ENCODE measurements at regions not wholly inside any gene's neighbourhood (a gene's known extent, or its start where the extent isn't known, plus 50 kb on each side); places are given as distances from the start of the nearest gene placed in this dataset.

DNA sequence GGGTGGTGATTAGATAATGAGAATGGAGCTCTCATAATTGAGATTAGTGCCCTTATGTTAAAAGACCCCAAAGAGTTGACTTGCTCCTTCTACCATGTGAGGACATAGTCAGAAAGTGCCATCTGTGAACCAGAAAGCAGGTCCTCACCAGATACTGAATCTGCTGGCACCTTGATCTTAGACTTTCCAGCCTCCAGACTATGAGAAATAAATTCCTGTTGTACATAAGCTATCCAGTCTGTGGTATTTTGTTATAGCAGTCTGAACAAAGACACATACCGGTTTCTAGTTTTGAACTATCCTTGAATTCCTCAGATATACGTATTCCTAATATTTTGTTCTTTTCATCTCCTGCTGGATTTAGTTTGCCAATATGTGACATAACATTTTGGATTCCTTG lies 228.1 kb downstream of the FZD1 start:
- DNase-seq (ENCODE audit: low spot score): no peak
- Histone ChIP-seq H4K20me1 (ENCODE audit: insufficient read depth, low read length) (no peaks in the 10 kb centered on the region), H3K9me3 (ENCODE audit: low read length) (no peaks in the 10 kb centered on the region), H3K9ac (ENCODE audit: insufficient read depth, low read depth, low read length) (no peak overlapping the region), H3K36me3 (replicated peaks in 1 of 2; ENCODE audit: control insufficient read depth in 1 of 2, insufficient read depth in 2 of 2, low read length in 2 of 2) (no peaks in the 10 kb centered on the region), H3K4me2 (ENCODE audit: low read depth, low read length) (no peak overlapping the region), H3K27ac (ENCODE audit: extremely low read length, insufficient read depth, low read length) (no peak overlapping the region), H2AFZ (ENCODE audit: low read length) (no peak overlapping the region), H3K27me3 (ENCODE audit: control insufficient read depth in 1 of 2, insufficient read depth in 2 of 2, low read length in 2 of 2) (no peaks in the 10 kb centered on the region), H3K79me2 (ENCODE audit: insufficient read depth, low read length) (no peaks in the 10 kb centered on the region), H3K4me3 (replicated peaks in 1 of 3; ENCODE audit: insufficient read depth in 1 of 3, low read depth in 2 of 3, low read length in 3 of 3) (no peak overlapping the region), H3K4me1 (ENCODE audit: insufficient read depth, low read length) (no peaks in the 10 kb centered on the region)
- ATAC-seq: no peak
- POLR2A ChIA-PET: no interaction called here
- WGBS (ENCODE audit: low lambda C conversion rate): 24% methylated on average over 2 of the region's 2 CpGs
- in situ Hi-C loops (cut with HindIII; ENCODE audit: extremely low pct_ligation_motif_present, low pct_unique_long_range_greater_than_20kb) (no loop called here), intact Hi-C loops (cut with micrococcal nuclease; ENCODE audit: unreplicated experiment) (no loop called here)
- BruUV-seq (replicated peaks): no TSS peak
- CTCF ChIA-PET (ENCODE audit: low intra/inter-chr PET ratio, low total read pairs): no interaction called here
- FAIRE-seq: no peak
- no peak for TF ChIP-seq RBAK (CRISPR knock-in tag; IDR thresholded peaks at IDR 0.05)
- no peak for TF ChIP-seq ZFP90 (CRISPR knock-in tag; IDR thresholded peaks at IDR 0.05; ENCODE audit: borderline replicate concordance)
- TF ChIP-seq GABPB1 (CRISPR knock-in tag; IDR thresholded peaks at IDR 0.05): no peak
- TF ChIP-seq SMAD1 (CRISPR knock-in tag; IDR thresholded peaks at IDR 0.05; ENCODE audit: borderline replicate concordance, low read depth): no peak
- TF ChIP-seq ATAD3A (CRISPR knock-in tag; IDR thresholded peaks at IDR 0.05): no peak
- no peak for TF ChIP-seq KAT8 (CRISPR knock-in tag; IDR thresholded peaks at IDR 0.05)
- no peak for TF ChIP-seq BRF2 (CRISPR knock-in tag; IDR thresholded peaks at IDR 0.05)
- TF ChIP-seq PHF20 (CRISPR knock-in tag; IDR thresholded peaks at IDR 0.05): no peak
- TF ChIP-seq HMG20B (CRISPR knock-in tag; conservative IDR thresholded peaks at IDR 0.05): no peak
- no peak for TF ChIP-seq SCMH1 (CRISPR knock-in tag; IDR thresholded peaks at IDR 0.05; ENCODE audit: borderline replicate concordance)
- TF ChIP-seq ZNF280B (CRISPR knock-in tag; IDR thresholded peaks at IDR 0.05; ENCODE audit: borderline replicate concordance): no peak
- no peak for TF ChIP-seq RBM39 (IDR thresholded peaks at IDR 0.05; ENCODE audit: low read depth, low read length, poor library complexity, severe bottlenecking)
- TF ChIP-seq RFXANK (CRISPR knock-in tag; IDR thresholded peaks at IDR 0.05): no peak
- TF ChIP-seq, protein P1, sequence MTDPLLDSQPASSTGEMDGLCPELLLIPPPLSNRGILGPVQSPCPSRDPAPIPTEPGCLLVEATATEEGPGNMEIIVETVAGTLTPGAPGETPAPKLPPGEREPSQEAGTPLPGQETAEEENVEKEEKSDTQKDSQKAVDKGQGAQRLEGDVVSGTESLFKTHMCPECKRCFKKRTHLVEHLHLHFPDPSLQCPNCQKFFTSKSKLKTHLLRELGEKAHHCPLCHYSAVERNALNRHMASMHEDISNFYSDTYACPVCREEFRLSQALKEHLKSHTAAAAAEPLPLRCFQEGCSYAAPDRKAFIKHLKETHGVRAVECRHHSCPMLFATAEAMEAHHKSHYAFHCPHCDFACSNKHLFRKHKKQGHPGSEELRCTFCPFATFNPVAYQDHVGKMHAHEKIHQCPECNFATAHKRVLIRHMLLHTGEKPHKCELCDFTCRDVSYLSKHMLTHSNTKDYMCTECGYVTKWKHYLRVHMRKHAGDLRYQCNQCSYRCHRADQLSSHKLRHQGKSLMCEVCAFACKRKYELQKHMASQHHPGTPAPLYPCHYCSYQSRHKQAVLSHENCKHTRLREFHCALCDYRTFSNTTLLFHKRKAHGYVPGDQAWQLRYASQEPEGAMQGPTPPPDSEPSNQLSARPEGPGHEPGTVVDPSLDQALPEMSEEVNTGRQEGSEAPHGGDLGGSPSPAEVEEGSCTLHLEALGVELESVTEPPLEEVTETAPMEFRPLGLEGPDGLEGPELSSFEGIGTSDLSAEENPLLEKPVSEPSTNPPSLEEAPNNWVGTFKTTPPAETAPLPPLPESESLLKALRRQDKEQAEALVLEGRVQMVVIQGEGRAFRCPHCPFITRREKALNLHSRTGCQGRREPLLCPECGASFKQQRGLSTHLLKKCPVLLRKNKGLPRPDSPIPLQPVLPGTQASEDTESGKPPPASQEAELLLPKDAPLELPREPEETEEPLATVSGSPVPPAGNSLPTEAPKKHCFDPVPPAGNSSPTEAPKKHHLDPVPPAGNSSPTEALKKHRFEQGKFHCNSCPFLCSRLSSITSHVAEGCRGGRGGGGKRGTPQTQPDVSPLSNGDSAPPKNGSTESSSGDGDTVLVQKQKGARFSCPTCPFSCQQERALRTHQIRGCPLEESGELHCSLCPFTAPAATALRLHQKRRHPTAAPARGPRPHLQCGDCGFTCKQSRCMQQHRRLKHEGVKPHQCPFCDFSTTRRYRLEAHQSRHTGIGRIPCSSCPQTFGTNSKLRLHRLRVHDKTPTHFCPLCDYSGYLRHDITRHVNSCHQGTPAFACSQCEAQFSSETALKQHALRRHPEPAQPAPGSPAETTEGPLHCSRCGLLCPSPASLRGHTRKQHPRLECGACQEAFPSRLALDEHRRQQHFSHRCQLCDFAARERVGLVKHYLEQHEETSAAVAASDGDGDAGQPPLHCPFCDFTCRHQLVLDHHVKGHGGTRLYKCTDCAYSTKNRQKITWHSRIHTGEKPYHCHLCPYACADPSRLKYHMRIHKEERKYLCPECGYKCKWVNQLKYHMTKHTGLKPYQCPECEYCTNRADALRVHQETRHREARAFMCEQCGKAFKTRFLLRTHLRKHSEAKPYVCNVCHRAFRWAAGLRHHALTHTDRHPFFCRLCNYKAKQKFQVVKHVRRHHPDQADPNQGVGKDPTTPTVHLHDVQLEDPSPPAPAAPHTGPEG (CRISPR knock-in tag; IDR thresholded peaks at IDR 0.05): no peak
- no peak for TF ChIP-seq IKZF4 (CRISPR knock-in tag; IDR thresholded peaks at IDR 0.05; ENCODE audit: borderline replicate concordance, low read depth, not compliant biosample characterization)

Measured in HepG2 (cell line).